GM12892 (cell line): ENCODE measurements at regions not wholly inside any gene's neighbourhood (a gene's known extent, or its start where the extent isn't known, plus 50 kb on each side); places are given as distances from the start of the nearest gene placed in this dataset.

ENCODE experiments used
- POLR2A ChIP-seq: IDR thresholded peaks from 2 replicates; pipeline ENCODE4 v1.6.1; 2011; ENCODE audit warnings: low read depth, low read length, control low read depth
- POLR2AphosphoS5 ChIP-seq: IDR thresholded peaks from 2 replicates; pipeline ENCODE4 v1.6.1; 2011; ENCODE audit warnings: low read depth, low read length, control low read depth
- TAF1 ChIP-seq: IDR thresholded peaks from 2 replicates; pipeline ENCODE4 v1.6.1; 2011; ENCODE audit warnings: low read depth, mild to moderate bottlenecking, control low read depth, low read length, borderline replicate concordance

GRCh38 chrX:8879750-8880149 is 78.6 kb upstream of the FAM9A start:
- TF ChIP-seq POLR2AphosphoS5 (no peak), POLR2A (no peak), TAF1 (no peak)
